GM21390 (cell line): ENCODE measurements at regions not wholly inside any gene's neighbourhood (a gene's known extent, or its start where the extent isn't known, plus 50 kb on each side); places are given as distances from the start of the nearest gene placed in this dataset.

Experiments used
- ATAC-seq: cut with Tn5 transposase; IDR thresholded peaks from one replicate; pipeline ENCODE4 v1.9.1; 2021; ENCODE audit not compliant: unreplicated experiment

- no peak for ATAC-seq
Measured at GRCh38 chr16:51085271-51085670, 65.8 kb downstream of the SALL1 start.

GRCh38 chr16:51084074-51084928, 66.8 kb downstream of the SALL1 start:
- no peak for ATAC-seq

- no peak for ATAC-seq
Measured at GRCh38 chr16:51072591-51072990, 78.5 kb downstream of the SALL1 start.

- ATAC-seq, result no peak
Measured at GRCh38 chr16:51071326-51071725, 79.7 kb downstream of the SALL1 start.

GRCh38 chr16:51067352-51067751, 83.7 kb downstream of the SALL1 start:
- no peak for ATAC-seq

GRCh38 chr16:51062039-51062438, 89.0 kb downstream of the SALL1 start:
- ATAC-seq, result no peak

- ATAC-seq, result no peak
Measured at GRCh38 chr16:51061328-51061727, 89.7 kb downstream of the SALL1 start.

GRCh38 chr16:51057969-51058337, 93.1 kb downstream of the SALL1 start:
- ATAC-seq, result no peak

- no peak for ATAC-seq
Measured at GRCh38 chr16:51057102-51057793, 93.8 kb downstream of the SALL1 start.

GRCh38 chr16:51056331-51056730, 94.7 kb downstream of the SALL1 start:
- no peak for ATAC-seq

- no peak for ATAC-seq
Measured at GRCh38 chr16:51055434-51055833, 95.6 kb downstream of the SALL1 start.

GRCh38 chr16:51053775-51054174, 97.3 kb downstream of the SALL1 start:
- ATAC-seq, result no peak

- no peak for ATAC-seq
Measured at GRCh38 chr16:51051671-51052070, 99.4 kb downstream of the SALL1 start.

- no peak for ATAC-seq
Measured at GRCh38 chr16:51050377-51050706, 100.7 kb downstream of the SALL1 start.

GRCh38 chr16:51049678-51050376, 101.2 kb downstream of the SALL1 start:
- ATAC-seq, result no peak

- no peak for ATAC-seq
Measured at GRCh38 chr16:51049276-51049675, 101.8 kb downstream of the SALL1 start.

GRCh38 chr16:51048544-51048943, 102.5 kb downstream of the SALL1 start:
- no peak for ATAC-seq

- ATAC-seq, result no peak
Measured at GRCh38 chr16:51045794-51046193, 105.3 kb downstream of the SALL1 start.

GRCh38 chr16:51045186-51045585, 105.9 kb downstream of the SALL1 start:
- ATAC-seq, result no peak

- ATAC-seq, result no peak
Measured at GRCh38 chr16:51041546-51041945, 109.5 kb downstream of the SALL1 start.

GRCh38 chr16:51040637-51041036, 110.4 kb downstream of the SALL1 start:
- ATAC-seq, result no peak
